Kidney epithelial cell (primary cell): ENCODE measurements at regions not wholly inside any gene's neighbourhood (a gene's known extent, or its start where the extent isn't known, plus 50 kb on each side); places are given as distances from the start of the nearest gene placed in this dataset.

Experiments
- DNase-seq: peaks from one replicate; pipeline ENCODE4 v3.0.0-alpha.2; 2010; ENCODE audit warnings: low read depth
- H3K27me3 ChIP-seq: 2 replicates; pipeline ENCODE4 v1.6.0; 2011; ENCODE audit warnings: low read length; ENCODE audit not compliant: control insufficient read depth, insufficient read depth
- H3K36me3 ChIP-seq: 2 replicates; pipeline ENCODE4 v1.5.1; 2011; ENCODE audit warnings: low read length; ENCODE audit not compliant: control insufficient read depth, insufficient read depth
- H3K4me3 ChIP-seq: 2 replicates; pipeline ENCODE4 v1.5.1; 2011; ENCODE audit warnings: low read depth, mild to moderate bottlenecking, control low read depth, low read length
- CTCF ChIP-seq: IDR thresholded peaks from 2 replicates; pipeline ENCODE4 v1.5.1; 2011; ENCODE audit warnings: mild to moderate bottlenecking, moderate library complexity, low read length, control low read depth, inconsistent platforms; ENCODE audit not compliant: insufficient read depth, poor library complexity, severe bottlenecking

- Histone ChIP-seq H3K4me3 (no peak overlapping the region), H3K27me3 (no peaks in the 10 kb centered on the region), H3K36me3 (no peaks in the 10 kb centered on the region)
- DNase-seq = no peak
- TF ChIP-seq CTCF = peak; percentile 4
These were observed 58.6 kb upstream of the GJB5 start for GRCh38 chr1:34696230-34696629.

- DNase-seq = no peak
- no peaks in the 10 kb centered on the region for H3K27me3 ChIP-seq
- no peak for TF ChIP-seq CTCF
- H3K36me3 ChIP-seq = no peaks in the 10 kb centered on the region
- H3K4me3 ChIP-seq = no peak overlapping the region
These were observed 57.9 kb upstream of the GJB5 start for GRCh38 chr1:34696981-34697380.

GRCh38 chr1:34697818-34698217 lies 57.0 kb upstream of the GJB5 start:
- H3K36me3 ChIP-seq = no peaks in the 10 kb centered on the region
- TF ChIP-seq CTCF = no peak
- no peak overlapping the region for H3K4me3 ChIP-seq
- no peak for DNase-seq
- H3K27me3 ChIP-seq = no peaks in the 10 kb centered on the region

- Histone ChIP-seq H3K36me3 (no peaks in the 10 kb centered on the region), H3K4me3 (no peak overlapping the region), H3K27me3 (no peaks in the 10 kb centered on the region)
- TF ChIP-seq CTCF = no peak
- DNase-seq = no peak
These were observed 53.4 kb upstream of the GJB5 start for GRCh38 chr1:34701326-34702060.
